ENCODE measurements at regions not wholly inside any gene's neighbourhood (a gene's known extent, or its start where the extent isn't known, plus 50 kb on each side); places are given as distances from the start of the nearest gene placed in this dataset.

- Histone ChIP-seq H3K36me3 (no peaks in the 10 kb centered on the region), H3K4me1 (no peaks in the 10 kb centered on the region), H3K9me3 (no peaks in the 10 kb centered on the region), H3K27me3 (no peaks in the 10 kb centered on the region), H3K27ac (no peak overlapping the region), H3K4me3 (no peak overlapping the region)
- TF ChIP-seq POLR2A (IDR thresholded peaks at IDR 0.05) = no peak
- TF ChIP-seq CTCF (IDR thresholded peaks at IDR 0.05) = no peak
- WGBS, 2 donors = 72 to 82% methylated on average over 12 of the region's 12 CpGs
- intact Hi-C loops (cut with DNase I) = no loop called here
- no peak for DNase-seq
These were observed 59.4 kb upstream of the BACH2 start for GRCh38 chr6:90356012-90356421.

- Histone ChIP-seq H3K36me3 (no peaks in the 10 kb centered on the region), H3K4me1 (no peaks in the 10 kb centered on the region), H3K4me3 (no peak overlapping the region), H3K9me3 (no peaks in the 10 kb centered on the region), H3K27me3 (no peaks in the 10 kb centered on the region), H3K27ac (no peak overlapping the region)
- intact Hi-C loops (cut with DNase I) = no loop called here
- DNase-seq = no peak
- TF ChIP-seq CTCF (IDR thresholded peaks at IDR 0.05) (no peak), POLR2A (IDR thresholded peaks at IDR 0.05) (no peak)
These were observed 58.3 kb upstream of the BACH2 start for GRCh38 chr6:90354961-90355360.

DNA sequence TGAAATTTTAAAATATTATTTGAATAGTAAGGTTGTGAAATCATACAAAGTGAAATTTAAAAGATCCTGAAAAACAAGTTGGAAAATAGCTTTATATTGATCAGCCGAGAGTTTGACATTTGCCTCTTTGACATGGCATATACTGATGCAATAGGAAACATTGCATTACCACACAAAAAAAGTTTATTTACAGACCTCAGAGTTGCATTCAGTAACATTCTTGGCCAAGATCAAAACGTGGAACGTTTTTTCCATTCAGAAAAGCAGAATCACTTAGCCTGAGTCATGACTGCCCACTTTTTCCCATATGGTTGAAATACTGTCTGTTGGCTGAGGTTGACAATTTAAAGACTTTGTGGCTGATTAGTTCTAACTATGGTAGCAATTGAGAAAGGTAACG is 55.1 kb upstream of the BACH2 start:
- 36 to 40% methylated on average over 4 of the region's 4 CpGs for whole genome bisulfite sequencing, 2 donors
- Histone ChIP-seq H3K36me3 (no peaks in the 10 kb centered on the region), H3K4me1 (no peaks in the 10 kb centered on the region), H3K27me3 (peaks cover 0 to under 1% (median 0%) of the 10 kb centered on the region in 4 donors), H3K9me3 (no peaks in the 10 kb centered on the region), H3K27ac (no peak overlapping the region), H3K4me3 (no peak overlapping the region)
- intact Hi-C loops (cut with DNase I) = no loop called here
- DNase-seq = no peak
- TF ChIP-seq CTCF (IDR thresholded peaks at IDR 0.05) = no peak
- no peak for TF ChIP-seq POLR2A (IDR thresholded peaks at IDR 0.05)

DNA sequence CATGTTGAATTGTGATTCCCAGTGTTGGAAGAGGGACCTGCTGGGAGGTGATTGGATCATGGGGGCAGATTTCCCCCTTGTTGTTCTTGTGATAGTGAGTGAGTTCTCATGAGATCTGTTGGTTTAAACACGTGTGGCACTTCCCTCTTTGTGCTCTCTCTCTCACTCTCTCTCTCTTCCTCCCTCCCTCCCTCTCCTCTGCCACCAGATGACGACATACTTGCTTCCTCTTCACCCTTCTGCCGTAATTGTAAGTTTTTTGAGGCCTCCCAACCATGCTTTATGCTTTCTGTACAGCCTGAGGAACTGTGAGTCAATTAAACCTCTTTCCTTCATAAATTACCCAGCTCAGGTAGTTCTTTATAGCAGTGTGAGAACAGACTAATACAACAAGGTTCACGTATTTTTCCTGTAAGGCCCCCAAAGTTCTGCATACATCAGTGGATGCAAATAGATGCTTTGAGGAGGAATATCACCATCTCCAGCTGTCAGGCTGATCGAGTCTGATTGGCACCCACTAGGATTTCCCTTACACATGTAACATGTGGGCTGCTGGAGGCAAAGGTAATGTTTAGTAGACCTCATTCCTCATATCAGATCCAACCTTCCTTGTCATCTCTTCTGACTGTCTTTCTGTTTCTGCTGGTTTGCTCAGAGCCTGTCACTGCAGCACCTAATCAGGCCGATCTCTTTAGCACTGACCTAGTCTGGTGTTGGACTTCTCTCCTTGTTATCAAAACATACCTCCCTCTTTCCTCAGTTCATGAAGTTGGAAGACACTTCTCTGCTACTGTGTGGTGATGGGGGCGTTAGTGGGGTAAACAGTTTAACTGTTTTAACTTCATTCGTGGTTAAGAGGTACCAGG is 54.3 kb upstream of the BACH2 start:
- intact Hi-C loops (cut with DNase I) = no loop called here
- WGBS, 2 donors = 47 to 51% methylated on average over 8 of the region's 8 CpGs
- TF ChIP-seq CTCF (IDR thresholded peaks at IDR 0.05) (no peak), POLR2A (IDR thresholded peaks at IDR 0.05) (no peak)
- Histone ChIP-seq H3K4me3 (no peak overlapping the region), H3K9me3 (no peaks in the 10 kb centered on the region), H3K27me3 (peaks cover 0 to 4% (median 0%) of the 10 kb centered on the region in 4 donors), H3K36me3 (no peaks in the 10 kb centered on the region), H3K4me1 (no peaks in the 10 kb centered on the region), H3K27ac (no peak overlapping the region)
- DNase-seq = no peak

GRCh38 chr6:90347411-90347851 is 50.8 kb upstream of the BACH2 start:
- Histone ChIP-seq H3K9me3 (no peaks in the 10 kb centered on the region), H3K36me3 (no peaks in the 10 kb centered on the region), H3K4me3 (no peak overlapping the region), H3K4me1 (no peaks in the 10 kb centered on the region), H3K27ac (no peak overlapping the region), H3K27me3 (peaks cover 0 to 9% (median 0%) of the 10 kb centered on the region in 4 donors)
- intact Hi-C loops (cut with DNase I) = no loop called here
- TF ChIP-seq POLR2A (IDR thresholded peaks at IDR 0.05) = no peak
- TF ChIP-seq CTCF (IDR thresholded peaks at IDR 0.05) = no peak
- no peak for DNase-seq
- 81 to 85% methylated on average over 2 of the region's 2 CpGs for WGBS, 2 donors
